ENCODE measurements at regions not wholly inside any gene's neighbourhood (a gene's known extent, or its start where the extent isn't known, plus 50 kb on each side); places are given as distances from the start of the nearest gene placed in this dataset.

DNA sequence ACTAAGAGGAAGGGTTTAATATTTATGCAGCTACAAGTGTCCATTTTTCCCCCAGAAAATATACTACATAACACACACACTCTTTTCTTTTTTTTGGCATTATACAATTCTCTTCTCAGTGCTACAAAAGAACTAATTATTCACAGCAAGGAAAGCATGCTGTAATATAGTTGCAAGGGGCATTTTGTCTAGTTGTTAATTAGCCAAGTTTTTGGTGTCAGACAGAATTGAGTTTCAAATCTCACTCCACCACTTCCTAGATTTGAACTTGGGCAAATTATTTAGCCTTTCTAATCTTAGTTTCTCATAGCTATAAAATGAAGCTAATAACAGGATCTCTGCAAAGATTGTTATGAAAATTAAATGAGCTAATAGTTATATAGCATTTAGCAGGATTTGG is 60.0 kb upstream of the VTCN1 start:
- no peak overlapping the region for H2AFZ ChIP-seq (ENCODE audit: low read length)
- H3K18ac ChIP-seq (ENCODE audit: extremely low read depth, low read length) = no peak overlapping the region
- DNase-seq (ENCODE audit: low read depth in 1 of 2, low spot score in 2 of 2) (no peak), FAIRE-seq (no peak)
- H4K5ac ChIP-seq (ENCODE audit: insufficient read length, low read depth, low read length) = no peak overlapping the region
- no peak overlapping the region for H3K9ac ChIP-seq (replicated peaks in 1 of 4; ENCODE audit: extremely low read depth in 1 of 4, low read depth in 3 of 4, low read length in 3 of 4)
- peaks cover 0 to 1% (median 0%) of the 10 kb centered on the region in 4 experiments; a peak in 1 of 7 replicates for H3K27me3 ChIP-seq (replicated peaks in 1 of 4; ENCODE audit: control insufficient read depth in 3 of 4, extremely low read depth in 1 of 4, insufficient read depth in 3 of 4, low read length in 3 of 4)
- H3K23ac ChIP-seq (ENCODE audit: insufficient read length) = no peak overlapping the region
- no peak overlapping the region for H2AK5ac ChIP-seq (ENCODE audit: low read depth, low read length)
- no peak overlapping the region for H3K4me2 ChIP-seq (ENCODE audit: insufficient read depth in 1 of 2, low read depth in 2 of 2, low read length in 2 of 2)
- POLR2A ChIA-PET (ENCODE audit: partially characterized antibody) = interaction anchor here (0.6 to 0.9 kb wide), 2 partner anchors 14 to 132 kb away, joined by 3 read pairs; no protein-coding TSS in a partner anchor
- H2BK120ac ChIP-seq (replicated peaks; ENCODE audit: low read depth, low read length) = no peak overlapping the region
- no peak overlapping the region for H3K27ac ChIP-seq (ENCODE audit: low read depth, low read length)
- H3K9me3 ChIP-seq (ENCODE audit: insufficient read depth in 2 of 2, low read depth in 1 of 2, low read length in 1 of 2) = peaks cover 11 to 13% of the 10 kb centered on the region in 2 experiments; a peak in 3 of 4 replicates
- no peak overlapping the region for H3K4me3 ChIP-seq (ENCODE audit: extremely low read depth in 1 of 4, insufficient read depth in 2 of 4, low read depth in 3 of 4, low read length in 4 of 4)
- peaks cover 0 to 5% (median 0%) of the 10 kb centered on the region in 4 experiments; a peak in 1 of 8 replicates for H3K36me3 ChIP-seq (ENCODE audit: control insufficient read depth in 2 of 4, insufficient read depth in 4 of 4, low read length in 3 of 4)
- H3K14ac ChIP-seq (ENCODE audit: insufficient read length) = no peak overlapping the region
- H3K23me2 ChIP-seq (ENCODE audit: low read depth, low read length) = no peaks in the 10 kb centered on the region
- no peaks in the 10 kb centered on the region for H3K79me1 ChIP-seq (ENCODE audit: low read depth, low read length)
- no peak overlapping the region for H3K56ac ChIP-seq (replicated peaks; ENCODE audit: insufficient read length, low read depth, low read length)
- H4K20me1 ChIP-seq (replicated peaks in 1 of 2; ENCODE audit: control insufficient read depth in 1 of 2, insufficient read depth in 2 of 2, low read length in 2 of 2) = no peaks in the 10 kb centered on the region
- H4K91ac ChIP-seq (replicated peaks; ENCODE audit: insufficient read length, low read length) = no peak overlapping the region
- CTCF ChIA-PET (ENCODE audit: partially characterized antibody) = interaction anchor here (0.7 to 1.7 kb wide), 4 partner anchors 14 to 206 kb away, joined by 3 to 4 read pairs (median 4); no protein-coding TSS in a partner anchor
- no peaks in the 10 kb centered on the region for H3K79me2 ChIP-seq (ENCODE audit: control insufficient read depth in 1 of 2, insufficient read depth in 2 of 2, low read length in 2 of 2)
- H2BK15ac ChIP-seq (ENCODE audit: low read length) = no peak overlapping the region
- no peak overlapping the region for H2BK12ac ChIP-seq (ENCODE audit: low read depth, low read length)
- H2BK20ac ChIP-seq (ENCODE audit: low read length) = no peak overlapping the region
- H3K4me1 ChIP-seq (replicated peaks in 1 of 4; ENCODE audit: control insufficient read depth in 3 of 4, insufficient read depth in 4 of 4, low read length in 3 of 4) = peaks cover 6 to 32% (median 26%) of the 10 kb centered on the region in 4 experiments; a peak in 6 of 7 replicates
- H4K8ac ChIP-seq (ENCODE audit: extremely low read depth, insufficient read depth, low read length) = no peak overlapping the region
- no peak overlapping the region for H3K4ac ChIP-seq (replicated peaks; ENCODE audit: insufficient read length, low read depth, low read length)
- H2BK5ac ChIP-seq (ENCODE audit: low read depth, low read length) = no peak overlapping the region
- TF ChIP-seq JUN (IDR thresholded peaks at IDR 0.05; ENCODE audit: low read depth, low read length) = no peak
- no peak for TF ChIP-seq TBP (IDR thresholded peaks at IDR 0.05; ENCODE audit: low read depth, low read length)
- no peak for TF ChIP-seq NANOG (IDR thresholded peaks at IDR 0.05; ENCODE audit: insufficient read depth, low read depth, low read length, poor library complexity, severe bottlenecking)
- no peak for TF ChIP-seq POLR2A (IDR thresholded peaks at IDR 0.05; ENCODE audit: control extremely low read depth in 1 of 2, low read depth in 2 of 2, low read length in 2 of 2)
- no peak for TF ChIP-seq CHD1 (IDR thresholded peaks at IDR 0.05; ENCODE audit: low read depth, low read length)
- TF ChIP-seq CTBP2 (IDR thresholded peaks at IDR 0.05; ENCODE audit: borderline replicate concordance, insufficient read depth, insufficient read length, low read length) = no peak
- TF ChIP-seq KDM1A (IDR thresholded peaks at IDR 0.05; ENCODE audit: borderline replicate concordance, low read length) = no peak
- TF ChIP-seq E2F6 (IDR thresholded peaks at IDR 0.05) = no peak
- no peak for TF ChIP-seq POU5F1 (IDR thresholded peaks at IDR 0.05; ENCODE audit: low read depth, low read length)
- TF ChIP-seq BCL11A (IDR thresholded peaks at IDR 0.05; ENCODE audit: low read depth in 2 of 2, low read length in 2 of 2) = no peak
- no peak for TF ChIP-seq HDAC2 (IDR thresholded peaks at IDR 0.05; ENCODE audit: borderline replicate concordance in 1 of 2, low read depth in 2 of 2, low read length in 2 of 2)
- TF ChIP-seq SAP30 (IDR thresholded peaks at IDR 0.05; ENCODE audit: insufficient read depth, insufficient replicate concordance, low read length) = no peak
- no peak for TF ChIP-seq SRF (IDR thresholded peaks at IDR 0.05; ENCODE audit: low read depth, low read length)
